ENCODE measurements at regions not wholly inside any gene's neighbourhood (a gene's known extent, or its start where the extent isn't known, plus 50 kb on each side); places are given as distances from the start of the nearest gene placed in this dataset.
"Not testable (repeated sequence)": the region's sequence is repeated elsewhere in the genome, so short reads cannot be mapped to it uniquely, and the experiment has no call there.

GRCh38 chr16:29144669-29145062, 159.8 kb downstream of the LAT start:
- TF ChIP-seq, protein P1, sequence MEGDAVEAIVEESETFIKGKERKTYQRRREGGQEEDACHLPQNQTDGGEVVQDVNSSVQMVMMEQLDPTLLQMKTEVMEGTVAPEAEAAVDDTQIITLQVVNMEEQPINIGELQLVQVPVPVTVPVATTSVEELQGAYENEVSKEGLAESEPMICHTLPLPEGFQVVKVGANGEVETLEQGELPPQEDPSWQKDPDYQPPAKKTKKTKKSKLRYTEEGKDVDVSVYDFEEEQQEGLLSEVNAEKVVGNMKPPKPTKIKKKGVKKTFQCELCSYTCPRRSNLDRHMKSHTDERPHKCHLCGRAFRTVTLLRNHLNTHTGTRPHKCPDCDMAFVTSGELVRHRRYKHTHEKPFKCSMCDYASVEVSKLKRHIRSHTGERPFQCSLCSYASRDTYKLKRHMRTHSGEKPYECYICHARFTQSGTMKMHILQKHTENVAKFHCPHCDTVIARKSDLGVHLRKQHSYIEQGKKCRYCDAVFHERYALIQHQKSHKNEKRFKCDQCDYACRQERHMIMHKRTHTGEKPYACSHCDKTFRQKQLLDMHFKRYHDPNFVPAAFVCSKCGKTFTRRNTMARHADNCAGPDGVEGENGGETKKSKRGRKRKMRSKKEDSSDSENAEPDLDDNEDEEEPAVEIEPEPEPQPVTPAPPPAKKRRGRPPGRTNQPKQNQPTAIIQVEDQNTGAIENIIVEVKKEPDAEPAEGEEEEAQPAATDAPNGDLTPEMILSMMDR (IDR thresholded peaks at IDR 0.05): not testable (repeated sequence)
- TF ChIP-seq POLR2A (IDR thresholded peaks at IDR 0.05): not testable (repeated sequence)

All from thyroid gland (tissue), 4 donors.